Left colon (tissue), 2 donors: ENCODE measurements at regions not wholly inside any gene's neighbourhood (a gene's known extent, or its start where the extent isn't known, plus 50 kb on each side); places are given as distances from the start of the nearest gene placed in this dataset.
"Not testable (repeated sequence)": the region's sequence is repeated elsewhere in the genome, so short reads cannot be mapped to it uniquely, and the experiment has no call there.

Experiments
- ATAC-seq: fragments of 200-7000 bp; cut with Tn5 transposase; one replicate; pipeline ENCODE4 v1.9.1; 2020; ENCODE audit warnings: mild to moderate bottlenecking, moderate library complexity
- DNase-seq, 2 donors: peaks; one replicate each; pipeline ENCODE4 v3.0.0-alpha.2; 2020
- intact Hi-C, 2 donors: fragments of 100-400 bp; cut with DNase I in 1 of 2; cut with micrococcal nuclease in 1 of 2; formaldehyde crosslinking; loops; one replicate each; pipeline versions ENCODE4 v1.11.2 to v1.14.0; 2022; cut with DNase I, micrococcal nuclease
- donor health status: DM: no; HTN: no; CAD: no.
- donor health status: DM: yes; HTN: yes; CAD: no.

DNA sequence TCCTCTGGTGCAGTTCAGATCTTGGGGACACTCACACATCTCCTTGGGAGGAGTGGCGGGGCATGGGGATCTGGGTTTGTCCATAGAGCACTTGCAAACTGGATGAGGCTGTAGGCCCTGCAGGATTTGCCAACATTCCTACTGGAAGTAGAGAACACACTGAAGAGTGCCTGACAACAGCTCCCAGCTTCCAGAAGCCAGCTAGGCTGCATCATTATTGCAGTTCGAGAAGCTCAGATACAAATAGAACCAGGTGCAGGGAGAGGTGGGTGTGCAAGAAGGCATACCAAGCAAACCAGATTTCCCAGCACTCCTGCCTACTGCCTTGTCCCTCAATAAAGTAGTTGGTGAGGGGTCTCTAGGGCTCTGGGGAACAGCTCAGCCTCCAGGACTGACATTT lies 52.5 kb downstream of the RHOB start:
- intact Hi-C loops: no loop called here
- DNase-seq: no peak
- no peak for ATAC-seq

DNA sequence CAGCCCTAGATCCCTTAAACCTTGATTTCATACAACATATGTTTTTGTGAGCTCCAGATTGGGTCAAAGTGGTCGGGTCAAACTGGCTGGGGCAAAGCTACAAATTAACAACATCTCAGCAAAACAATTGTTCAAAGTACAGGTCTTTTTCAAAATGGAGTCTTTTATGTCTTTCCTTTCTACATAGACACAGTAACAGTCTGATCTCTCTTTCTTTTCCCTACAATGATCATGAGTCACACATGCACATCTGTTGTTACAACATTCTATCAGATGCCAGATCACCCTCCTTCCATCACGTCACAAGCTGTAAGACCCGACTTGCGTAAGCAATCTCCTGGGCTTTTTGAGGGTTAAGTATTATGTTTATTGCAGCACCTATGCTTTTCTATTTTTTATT lies 55.1 kb downstream of the RHOB start:
- ATAC-seq: no peak
- intact Hi-C loops: no loop called here
- DNase-seq: no peak

DNA sequence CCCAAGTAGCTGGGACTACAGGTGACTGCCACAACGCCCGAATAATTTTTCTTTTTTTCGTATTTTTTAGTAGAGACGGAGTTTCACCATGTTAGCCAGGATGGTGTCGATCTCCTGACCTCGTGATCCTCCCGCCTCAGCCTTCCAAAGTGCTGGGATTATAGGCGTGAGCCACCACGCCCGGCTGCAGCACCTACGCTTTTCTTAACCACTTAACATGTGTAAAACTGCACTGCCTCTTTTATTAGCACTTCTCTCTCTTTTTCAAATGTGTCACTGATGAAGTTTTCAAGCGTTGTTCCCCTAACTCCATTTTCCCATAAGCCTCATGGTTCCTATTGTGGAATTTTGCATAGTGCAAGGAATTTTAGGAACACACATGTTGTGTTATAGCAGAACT lies 55.6 kb downstream of the RHOB start:
- DNase-seq, ATAC-seq, intact Hi-C loops: not testable (repeated sequence)

DNA sequence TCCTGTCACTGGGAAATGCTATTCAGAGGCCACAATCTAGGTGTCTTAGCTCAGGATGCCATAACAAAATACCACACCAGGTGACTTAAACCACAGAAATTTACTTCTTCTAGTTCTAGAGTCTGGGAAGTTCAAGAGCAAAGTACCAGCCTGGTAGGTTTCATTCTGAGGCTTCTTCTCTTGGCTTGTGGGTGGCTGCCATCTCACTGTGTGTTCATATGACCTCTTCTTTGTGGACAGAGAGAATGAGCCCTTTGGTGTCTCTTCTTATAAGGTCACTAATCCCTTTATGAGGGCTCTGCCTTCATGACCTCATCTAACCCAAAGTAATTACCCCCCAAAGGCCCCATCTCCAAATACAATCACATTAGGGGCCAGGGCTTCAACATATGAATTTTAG lies 57.3 kb downstream of the RHOB start:
- DNase-seq (no peak), ATAC-seq (no peak)
- intact Hi-C loops: no loop called here

DNA sequence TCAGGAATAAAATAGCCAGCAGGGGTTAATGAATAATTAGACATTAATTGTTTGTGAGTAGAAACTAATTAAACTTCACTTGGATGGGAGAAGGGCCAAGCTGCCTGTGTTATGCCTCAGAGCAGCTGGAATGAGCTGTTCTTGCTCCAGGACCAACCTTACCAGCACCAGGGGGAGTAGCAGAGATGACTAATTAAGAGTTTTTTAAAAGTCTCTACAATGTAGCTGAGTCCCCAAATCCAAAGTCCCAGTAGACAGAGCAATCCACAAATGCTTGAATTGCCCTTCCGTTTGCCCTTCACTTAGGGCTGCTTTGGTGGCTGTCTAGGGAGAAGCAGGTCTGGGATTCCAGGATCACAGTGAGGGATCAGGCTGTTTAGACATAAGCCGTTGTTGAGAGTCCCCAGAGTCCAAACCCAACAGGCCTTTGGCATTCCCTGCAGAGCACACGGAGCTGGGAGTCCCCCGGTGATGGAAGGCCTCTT lies 59.4 kb downstream of the RHOB start:
- no peak for DNase-seq
- no peak for ATAC-seq
- intact Hi-C loops: no loop called here

DNA sequence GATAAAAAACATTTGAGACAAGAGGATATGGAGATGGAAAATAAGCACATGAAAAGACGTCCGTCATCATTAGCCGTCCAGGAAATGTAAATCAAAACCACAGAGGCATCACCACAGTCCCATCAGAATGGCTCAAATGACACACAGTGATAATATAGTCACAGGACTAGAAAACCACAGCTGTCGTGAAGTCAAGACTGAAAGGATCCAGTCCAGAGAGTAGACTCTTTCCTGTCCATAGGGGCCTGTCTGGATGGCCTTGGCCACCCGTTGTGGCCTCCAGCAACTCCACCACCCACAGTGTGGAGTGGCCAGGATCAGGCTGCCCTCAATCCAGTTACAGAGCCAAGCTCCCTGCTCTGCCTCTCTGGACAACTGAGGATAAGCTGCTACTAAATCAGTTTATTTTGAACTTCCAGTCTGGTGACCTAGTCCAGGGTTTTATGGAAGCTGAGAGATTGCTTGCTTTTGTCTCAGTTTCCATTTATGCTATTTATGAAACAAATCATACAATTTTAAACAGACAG lies 60.4 kb downstream of the RHOB start:
- DNase-seq (no peak), ATAC-seq (no peak)
- intact Hi-C loops: no loop called here

DNA sequence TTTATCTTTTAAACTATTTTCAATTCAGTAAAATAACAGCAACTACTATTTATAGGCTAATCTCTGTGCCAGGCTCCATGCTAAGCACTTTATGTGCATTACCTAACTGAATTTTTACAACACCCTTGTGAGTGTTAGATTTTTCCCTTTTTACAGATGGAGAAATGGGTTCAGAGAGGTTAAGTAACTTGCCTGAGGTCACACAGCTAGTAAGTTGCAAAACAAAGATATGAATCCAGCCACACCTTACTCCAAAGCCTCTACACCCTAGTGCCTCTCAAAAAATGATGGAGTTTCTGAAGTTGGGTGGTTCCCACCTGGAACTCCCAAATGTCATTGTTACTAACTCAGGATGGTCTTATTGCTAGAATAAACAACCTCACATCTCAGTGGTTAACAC lies 60.8 kb downstream of the RHOB start:
- ATAC-seq: no peak
- intact Hi-C loops: no loop called here
- DNase-seq: no peak

DNA sequence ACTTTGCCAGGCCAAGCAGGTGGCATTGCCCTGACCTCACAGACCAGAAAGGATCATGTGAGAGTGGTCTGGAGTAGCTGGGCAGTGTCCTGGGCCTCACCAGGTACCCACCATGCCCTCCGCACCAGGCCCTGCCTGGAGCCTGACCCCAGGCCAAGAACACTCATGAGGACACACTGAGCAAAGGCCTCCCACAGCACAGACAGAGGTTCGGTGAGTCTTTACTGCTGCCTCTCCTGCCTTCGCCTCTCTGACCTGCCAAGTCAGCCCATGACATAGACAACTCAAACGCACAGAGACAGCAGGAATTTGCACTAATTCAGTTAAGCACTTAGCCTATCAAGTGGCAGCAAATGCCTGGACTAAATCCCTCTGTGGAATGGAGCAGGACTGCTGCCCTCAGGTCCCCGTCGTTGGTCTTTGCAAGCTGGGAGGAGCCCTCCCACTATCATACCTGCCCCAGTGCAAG lies 62.5 kb downstream of the RHOB start:
- ATAC-seq (no peak), DNase-seq (no peak)
- intact Hi-C loops: no loop called here

DNA sequence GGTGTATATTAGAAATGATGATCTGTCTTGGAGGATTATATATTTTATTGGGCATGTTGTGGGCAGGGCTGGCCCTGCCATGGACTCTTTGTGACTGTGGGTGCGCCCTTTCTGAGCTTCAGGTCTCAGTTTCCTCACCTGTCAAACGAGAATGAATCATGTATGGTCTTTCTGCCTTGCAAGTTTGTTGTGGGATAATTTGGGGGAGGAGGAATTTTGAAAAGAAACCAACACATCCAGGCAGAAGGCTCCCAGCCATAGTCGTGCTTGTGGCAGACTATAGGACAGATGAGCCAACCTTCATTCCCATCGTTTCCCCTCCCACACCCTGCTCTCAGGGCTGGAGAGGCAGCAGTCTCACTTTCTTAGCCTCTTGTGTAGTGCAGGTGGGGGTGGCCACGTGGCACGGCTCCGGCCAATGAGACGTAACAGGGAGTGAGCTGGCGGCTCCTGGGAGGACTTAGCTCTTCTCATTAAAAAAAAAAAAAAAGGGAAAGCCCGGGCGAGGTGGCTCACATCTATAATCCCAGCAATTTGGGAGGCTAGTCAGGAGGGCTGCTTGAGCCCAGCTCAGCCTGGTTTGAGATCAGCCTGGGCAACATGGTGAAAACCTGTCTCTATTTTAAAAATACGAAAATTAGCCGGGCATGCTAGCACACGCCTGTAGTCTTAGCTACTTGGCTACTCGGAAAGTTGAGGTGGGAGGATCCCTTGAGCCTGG lies 63.1 kb downstream of the RHOB start:
- intact Hi-C loops: no loop called here
- DNase-seq (peak; percentile 67 to 75), ATAC-seq (peak; percentile 99)

DNA sequence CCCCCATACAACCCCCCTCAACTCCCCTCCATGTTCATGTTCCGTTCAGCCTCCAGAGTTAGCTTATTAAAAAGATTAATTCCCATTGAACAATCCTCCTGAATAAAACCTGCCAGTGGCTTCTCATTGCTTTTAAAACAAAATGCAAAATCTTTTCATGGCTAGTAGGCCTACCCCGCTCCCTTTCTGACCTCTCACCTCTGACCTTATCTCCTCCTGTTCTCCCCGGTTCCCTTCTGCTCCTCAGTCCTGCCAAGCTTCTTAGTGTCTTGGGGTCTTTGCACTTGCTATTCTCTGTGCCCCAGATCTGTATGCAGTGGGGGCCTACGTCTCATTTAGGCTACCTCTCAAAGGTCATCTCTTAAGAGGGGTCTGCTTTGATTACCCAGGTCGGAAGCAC lies 64.3 kb downstream of the RHOB start:
- ATAC-seq: no peak
- intact Hi-C loops: no loop called here
- no peak for DNase-seq

DNA sequence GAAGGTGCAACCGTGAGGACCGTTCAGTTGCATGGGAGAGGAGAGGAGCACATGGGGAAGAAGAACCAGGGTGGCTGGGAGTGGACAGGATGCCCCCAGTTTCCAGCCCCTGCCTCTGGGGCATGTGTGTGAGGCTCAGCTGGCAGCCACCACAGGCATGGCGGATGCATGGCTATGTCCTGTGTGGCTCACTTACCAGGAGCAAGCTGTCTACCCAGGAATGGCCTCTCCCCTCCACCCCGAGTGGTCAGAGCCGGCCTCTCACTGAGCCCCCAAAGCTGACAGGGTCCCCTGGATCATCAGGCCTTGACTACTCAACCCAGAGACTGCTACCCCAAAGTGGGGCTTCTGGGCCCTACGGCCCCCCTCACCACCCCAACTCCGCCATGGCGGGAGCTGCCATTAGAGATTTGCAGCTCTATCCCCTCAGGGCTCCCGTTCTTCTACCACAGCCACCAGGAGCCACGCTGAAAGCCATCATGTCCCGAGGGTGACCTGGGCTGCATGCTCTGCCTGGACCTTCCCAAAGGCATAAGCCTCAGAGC lies 65.3 kb downstream of the RHOB start:
- ATAC-seq (no peak), DNase-seq (no peak)
- intact Hi-C loops: no loop called here

DNA sequence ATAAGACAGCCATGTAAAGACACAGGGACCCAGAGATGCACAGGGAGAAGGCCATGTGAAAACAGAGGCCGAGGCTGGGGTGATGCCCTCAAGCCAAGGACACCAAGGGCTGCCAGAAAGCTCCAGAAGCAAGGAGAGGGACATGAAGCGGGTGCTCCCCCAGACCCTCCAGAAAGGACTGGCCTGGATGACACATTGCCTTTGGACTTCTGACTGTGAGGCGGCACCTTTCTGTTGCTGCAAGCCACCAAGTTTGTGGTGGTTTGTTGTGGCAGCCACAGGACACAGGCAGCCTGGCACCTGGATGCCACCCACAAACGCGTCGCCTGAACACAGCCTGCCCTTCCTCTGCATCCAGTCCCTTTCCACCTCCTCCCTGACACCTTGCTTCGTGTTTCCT lies 67.1 kb downstream of the RHOB start:
- intact Hi-C loops: no loop called here
- ATAC-seq (no peak), DNase-seq (no peak)

DNA sequence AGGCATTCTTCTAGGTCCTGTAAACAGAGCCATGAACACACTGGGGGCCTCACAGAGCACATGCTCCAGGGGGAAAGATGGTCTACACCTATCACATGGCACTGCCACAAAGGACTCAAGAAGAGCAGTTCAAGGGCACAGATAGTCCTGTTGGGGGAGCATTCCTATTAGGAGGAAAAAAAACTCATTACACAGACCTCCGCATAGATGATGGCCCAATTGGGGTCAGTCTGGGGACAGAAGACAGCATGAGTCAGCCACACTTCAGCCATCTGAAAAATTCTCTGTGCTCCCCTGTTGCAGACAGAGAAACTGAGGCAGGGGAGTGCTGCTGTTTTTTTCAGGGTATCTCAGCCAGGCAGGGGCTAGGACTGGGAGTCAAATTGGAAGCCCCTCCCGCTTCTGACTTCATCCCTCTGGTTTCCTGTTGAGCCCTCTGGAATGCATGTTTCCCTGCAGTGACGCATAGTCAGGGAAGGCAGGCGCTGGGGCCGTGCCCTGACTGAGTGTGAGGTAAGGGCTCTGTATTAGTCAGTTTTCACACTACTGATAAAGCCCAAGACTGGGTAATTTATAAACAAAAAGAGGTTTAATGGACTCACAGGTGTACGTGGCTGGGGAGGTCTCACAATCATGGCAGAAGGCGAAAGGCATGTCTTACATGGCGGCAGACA lies 67.9 kb downstream of the RHOB start:
- DNase-seq: no peak
- intact Hi-C loops: no loop called here
- no peak for ATAC-seq

DNA sequence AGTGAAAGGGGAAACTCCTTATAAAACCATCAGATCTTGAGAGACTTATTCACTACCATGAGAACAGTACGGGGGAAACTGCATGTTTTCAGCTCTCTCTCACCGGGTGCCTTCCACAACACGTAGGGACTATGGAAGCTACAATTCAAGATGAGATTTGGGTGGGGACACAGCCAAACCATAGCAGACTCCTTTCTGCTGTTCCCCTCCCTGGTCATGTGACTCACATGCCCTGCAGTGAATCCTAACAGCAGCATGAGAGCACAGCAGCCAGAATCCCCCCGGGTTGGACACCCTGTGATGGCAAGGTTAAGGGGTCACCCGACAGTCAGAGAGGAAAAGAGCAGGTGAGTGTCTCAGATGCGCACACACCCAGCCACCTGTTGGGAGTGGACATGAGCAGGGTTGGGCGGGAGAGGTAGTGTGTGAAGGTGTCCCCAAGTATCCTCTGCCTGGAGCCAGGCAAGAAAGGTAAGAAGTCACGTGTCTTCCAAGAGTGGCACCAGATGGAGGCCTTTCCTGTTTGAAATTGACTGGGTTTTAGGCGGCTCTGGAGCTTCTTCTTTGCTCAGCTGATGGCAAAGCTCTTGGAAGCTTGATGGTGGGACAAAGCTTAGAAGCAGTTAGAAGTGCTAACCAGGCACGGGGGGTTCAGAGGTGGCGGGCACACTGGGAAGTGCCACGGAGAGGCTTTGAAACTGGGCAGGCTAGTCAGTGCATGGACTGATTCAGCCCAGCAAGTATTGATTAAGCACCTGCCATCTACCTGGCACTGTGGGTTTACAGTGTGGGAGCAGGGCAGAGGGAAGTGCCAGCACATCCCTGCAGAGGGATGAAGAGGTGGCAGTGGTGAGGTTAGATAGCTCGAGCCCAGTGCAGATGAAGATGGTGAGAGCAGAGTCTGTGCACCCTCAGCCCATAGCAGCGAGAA lies 68.7 kb downstream of the RHOB start:
- ATAC-seq: no peak
- DNase-seq: no peak
- intact Hi-C loops: no loop called here

DNA sequence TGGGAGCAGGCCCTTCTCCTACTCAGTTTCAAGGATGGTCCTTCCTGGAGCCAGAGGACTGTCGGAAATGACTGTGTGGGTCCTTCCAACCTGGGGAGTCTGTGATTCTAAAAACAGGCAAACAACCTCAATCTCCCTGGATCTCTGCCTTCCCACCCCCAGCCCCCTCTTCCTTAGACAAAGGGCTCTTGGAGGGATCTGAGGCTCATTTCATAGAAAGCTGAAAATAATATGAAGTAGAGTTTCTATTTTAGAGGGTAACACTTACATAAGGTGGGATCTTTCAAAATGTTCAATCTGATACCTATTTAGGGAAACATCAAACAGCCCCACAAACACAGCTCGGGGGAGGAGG lies 69.4 kb downstream of the RHOB start:
- DNase-seq (no peak), ATAC-seq (no peak)
- intact Hi-C loops: no loop called here

DNA sequence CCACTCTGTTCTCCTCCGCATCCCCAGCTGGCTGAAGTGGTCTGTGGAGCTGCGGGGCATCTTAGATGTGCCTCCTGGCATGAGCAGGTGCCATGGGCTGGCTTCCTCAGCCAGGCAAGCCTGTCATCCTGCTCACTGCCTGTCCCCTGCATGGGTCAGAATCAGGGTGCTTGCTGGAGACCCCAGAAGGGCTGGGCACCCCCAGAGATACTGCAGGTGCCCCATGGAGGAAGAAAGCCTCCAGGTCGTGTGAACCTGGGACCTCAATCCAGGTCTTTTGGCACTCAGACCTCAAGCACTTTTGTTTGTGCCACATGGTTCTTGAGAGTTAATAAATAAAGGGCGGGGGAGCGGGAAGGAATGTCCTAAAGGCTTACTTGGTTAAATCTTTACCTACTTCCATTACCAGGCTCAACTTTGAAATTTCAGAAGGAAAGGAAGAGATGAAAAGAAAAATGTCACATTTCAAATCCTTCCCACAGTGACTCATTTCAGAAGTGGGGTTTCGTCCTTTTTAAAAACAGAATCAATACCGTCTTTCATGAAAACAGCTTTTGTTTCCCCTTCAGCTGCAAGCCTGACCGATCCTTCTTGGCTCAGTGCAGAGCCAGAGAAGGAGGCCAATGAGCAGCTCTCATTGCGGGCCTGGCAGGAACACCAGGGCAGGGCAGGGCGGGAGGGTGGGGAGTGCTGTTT lies 69.9 kb downstream of the RHOB start:
- intact Hi-C loops: no loop called here
- ATAC-seq (no peak), DNase-seq (no peak)

DNA sequence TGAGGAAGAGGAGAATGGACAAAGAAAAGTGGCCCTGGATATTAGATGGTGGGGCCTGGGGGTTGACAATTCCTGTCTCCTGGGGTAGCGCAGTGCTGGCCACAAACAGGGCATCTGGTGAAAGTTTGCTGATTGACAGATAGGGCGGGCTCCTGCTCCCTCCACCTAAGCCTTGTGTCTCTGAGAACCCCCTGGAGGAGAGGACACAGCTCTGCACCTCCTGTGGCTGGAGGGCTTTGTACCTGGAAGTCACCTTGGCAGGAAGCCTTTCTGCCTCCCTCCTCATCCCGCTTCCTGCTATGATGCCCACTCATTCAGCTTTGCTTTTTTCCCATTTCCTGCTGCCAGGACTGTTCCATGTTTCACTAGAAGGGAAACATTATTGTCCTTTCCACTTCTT lies 72.4 kb downstream of the RHOB start:
- ATAC-seq: no peak
- intact Hi-C loops: no loop called here

DNA sequence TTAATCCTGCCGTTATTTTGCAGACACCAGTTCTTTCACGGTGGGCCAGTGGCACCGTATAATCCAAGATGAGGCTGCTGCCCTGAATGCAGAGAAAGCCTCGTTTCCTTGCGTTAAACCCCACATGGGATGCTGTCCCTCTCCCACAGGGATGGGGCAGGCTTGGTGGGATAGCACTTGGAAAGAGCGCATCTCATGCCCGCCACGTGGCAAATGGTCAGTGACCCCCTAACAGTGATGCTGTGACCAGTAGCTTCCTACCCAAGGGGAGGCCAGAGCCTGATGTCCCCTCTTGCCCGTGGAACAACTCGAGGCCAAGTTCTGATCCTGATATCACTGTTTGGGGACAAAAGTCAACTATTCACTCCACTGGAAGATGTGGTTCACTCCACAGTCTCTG lies 73.3 kb downstream of the RHOB start:
- intact Hi-C loops: no loop called here
- no peak for DNase-seq
- ATAC-seq: no peak

More for the DNA sequence above, 72.4 kb downstream of the RHOB start:
- no peak for DNase-seq

DNA sequence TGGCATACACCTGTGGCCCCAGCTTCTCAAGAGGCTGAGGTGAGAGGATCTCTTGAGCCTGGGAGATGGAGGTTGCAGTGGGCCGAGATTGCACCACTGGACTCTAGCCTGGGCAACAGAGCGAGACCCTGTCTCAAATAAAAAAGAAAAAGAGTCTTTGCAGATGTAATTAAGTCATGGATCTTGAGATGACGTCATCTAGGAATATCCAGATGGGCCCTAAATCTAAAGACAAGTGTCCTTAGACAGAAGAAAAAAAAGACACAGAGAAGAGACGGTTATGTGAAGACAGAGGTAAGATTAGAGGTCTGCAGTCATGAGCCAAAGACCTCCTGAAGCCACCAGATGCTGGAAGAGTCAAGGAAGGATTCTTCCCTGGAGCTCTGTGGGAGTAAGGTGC lies 74.3 kb downstream of the RHOB start:
- intact Hi-C loops: no loop called here
- ATAC-seq (no peak), DNase-seq (no peak)
